ENCODE measurements at regions not wholly inside any gene's neighbourhood (a gene's known extent, or its start where the extent isn't known, plus 50 kb on each side); places are given as distances from the start of the nearest gene placed in this dataset.

DNA sequence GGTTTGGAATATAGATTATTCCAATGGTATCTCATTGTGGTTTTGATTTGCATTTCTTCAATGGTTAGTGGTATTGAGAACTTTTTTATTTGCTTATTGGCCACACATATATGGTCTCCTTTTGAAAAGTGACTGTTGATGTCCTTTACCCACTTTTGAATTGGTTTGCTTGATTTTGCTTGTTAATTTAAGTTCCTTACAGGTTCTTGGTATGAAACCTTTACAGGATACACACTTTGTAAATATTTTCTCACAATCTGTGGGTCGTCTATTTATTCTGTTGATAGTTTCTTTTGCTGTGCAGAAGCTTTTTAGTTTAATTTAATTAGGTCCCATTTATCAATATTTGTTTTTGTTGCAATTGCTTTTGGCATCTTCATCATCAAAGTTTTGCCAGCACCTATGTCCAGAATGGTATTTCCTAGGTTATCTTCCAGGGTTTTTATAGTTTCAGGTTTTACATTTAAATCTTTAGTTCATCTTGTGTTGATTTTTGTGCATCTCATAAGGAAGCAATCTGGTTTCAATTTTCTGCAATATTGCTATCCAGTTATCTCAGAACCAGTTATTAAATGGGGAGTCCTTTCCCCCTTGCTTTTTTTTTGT, 475.7 kb upstream of the PABPC4L start:
- DNase-seq (ENCODE audit: low read depth): no peak
- Mint-ChIP-seq H3K27ac (ENCODE audit: unreplicated experiment) (no peak overlapping the region), H3K9me3 (ENCODE audit: unreplicated experiment) (no peaks in the 10 kb centered on the region), H3K4me3 (ENCODE audit: unreplicated experiment) (no peak overlapping the region), H3K36me3 (ENCODE audit: low read depth, unreplicated experiment) (no peaks in the 10 kb centered on the region), H3K4me1 (ENCODE audit: low read depth, unreplicated experiment) (no peaks in the 10 kb centered on the region), H3K27me3 (ENCODE audit: low read depth, unreplicated experiment) (no peaks in the 10 kb centered on the region)
- no peak overlapping the region for H3K27ac ChIP-seq (ENCODE audit: low read depth, low read length)
- H3K27me3 ChIP-seq (ENCODE audit: insufficient read depth, low read length): no peaks in the 10 kb centered on the region
- H3K4me1 ChIP-seq (ENCODE audit: insufficient read depth, low read length): no peaks in the 10 kb centered on the region
- H3K9me3 ChIP-seq (ENCODE audit: insufficient read depth, low read depth, low read length): no peaks in the 10 kb centered on the region
- H2AFZ ChIP-seq (ENCODE audit: low read depth, low read length): no peak overlapping the region
- H3K4me2 ChIP-seq (ENCODE audit: low read length): no peak overlapping the region
- no peaks in the 10 kb centered on the region for H3K36me3 ChIP-seq (ENCODE audit: insufficient read depth, low read length)
- no peaks in the 10 kb centered on the region for H3K79me2 ChIP-seq (ENCODE audit: insufficient read depth, low read length)
- no peak for FAIRE-seq
- no peak for TF ChIP-seq EZH2 (IDR thresholded peaks at IDR 0.05; ENCODE audit: insufficient read depth, low read length)
- TF ChIP-seq, protein P1, sequence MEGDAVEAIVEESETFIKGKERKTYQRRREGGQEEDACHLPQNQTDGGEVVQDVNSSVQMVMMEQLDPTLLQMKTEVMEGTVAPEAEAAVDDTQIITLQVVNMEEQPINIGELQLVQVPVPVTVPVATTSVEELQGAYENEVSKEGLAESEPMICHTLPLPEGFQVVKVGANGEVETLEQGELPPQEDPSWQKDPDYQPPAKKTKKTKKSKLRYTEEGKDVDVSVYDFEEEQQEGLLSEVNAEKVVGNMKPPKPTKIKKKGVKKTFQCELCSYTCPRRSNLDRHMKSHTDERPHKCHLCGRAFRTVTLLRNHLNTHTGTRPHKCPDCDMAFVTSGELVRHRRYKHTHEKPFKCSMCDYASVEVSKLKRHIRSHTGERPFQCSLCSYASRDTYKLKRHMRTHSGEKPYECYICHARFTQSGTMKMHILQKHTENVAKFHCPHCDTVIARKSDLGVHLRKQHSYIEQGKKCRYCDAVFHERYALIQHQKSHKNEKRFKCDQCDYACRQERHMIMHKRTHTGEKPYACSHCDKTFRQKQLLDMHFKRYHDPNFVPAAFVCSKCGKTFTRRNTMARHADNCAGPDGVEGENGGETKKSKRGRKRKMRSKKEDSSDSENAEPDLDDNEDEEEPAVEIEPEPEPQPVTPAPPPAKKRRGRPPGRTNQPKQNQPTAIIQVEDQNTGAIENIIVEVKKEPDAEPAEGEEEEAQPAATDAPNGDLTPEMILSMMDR (IDR thresholded peaks at IDR 0.05; ENCODE audit: insufficient read depth, low read depth, low read length): no peak
- no peak overlapping the region for H3K4me3 ChIP-seq (ENCODE audit: insufficient read depth, low read depth, low read length)
- no peak overlapping the region for H3K9ac ChIP-seq (ENCODE audit: low read length)
- H4K20me1 ChIP-seq (ENCODE audit: insufficient read depth, low read length): no peaks in the 10 kb centered on the region

DNA sequence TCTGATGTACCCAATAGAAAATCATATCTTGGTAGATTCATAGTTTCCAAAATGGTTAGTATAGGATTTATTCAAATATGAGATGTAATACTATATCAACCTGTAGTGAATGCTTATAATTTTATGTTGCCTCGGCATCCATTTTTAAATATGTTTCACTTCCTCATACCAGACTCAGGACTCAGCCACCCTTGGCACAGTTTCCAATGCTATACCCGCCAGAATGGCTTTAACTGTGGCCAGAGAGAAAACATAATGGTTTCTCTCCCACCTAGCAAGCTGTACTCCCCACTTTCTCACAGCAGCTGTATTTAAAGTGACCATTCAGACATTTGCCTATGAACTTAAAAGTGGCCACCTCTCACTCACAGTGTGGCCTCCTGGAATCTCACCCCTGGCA, 466.6 kb upstream of the PABPC4L start:
- Mint-ChIP-seq H3K4me3 (ENCODE audit: unreplicated experiment) (no peak overlapping the region), H3K27ac (ENCODE audit: unreplicated experiment) (no peak overlapping the region), H3K4me1 (ENCODE audit: low read depth, unreplicated experiment) (no peaks in the 10 kb centered on the region), H3K9me3 (ENCODE audit: unreplicated experiment) (no peaks in the 10 kb centered on the region), H3K36me3 (ENCODE audit: low read depth, unreplicated experiment) (no peaks in the 10 kb centered on the region), H3K27me3 (ENCODE audit: low read depth, unreplicated experiment) (no peaks in the 10 kb centered on the region)
- no peak overlapping the region for H2AFZ ChIP-seq (ENCODE audit: low read depth, low read length)
- no peaks in the 10 kb centered on the region for H3K27me3 ChIP-seq (ENCODE audit: insufficient read depth, low read length)
- TF ChIP-seq EZH2 (IDR thresholded peaks at IDR 0.05; ENCODE audit: insufficient read depth, low read length): no peak
- TF ChIP-seq, protein P1 (IDR thresholded peaks at IDR 0.05; ENCODE audit: insufficient read depth, low read depth, low read length): no peak
- H3K9ac ChIP-seq (ENCODE audit: low read length): no peak overlapping the region
- no peak overlapping the region for H3K27ac ChIP-seq (ENCODE audit: low read depth, low read length)
- no peak overlapping the region for H3K4me3 ChIP-seq (ENCODE audit: insufficient read depth, low read depth, low read length)
- DNase-seq (ENCODE audit: low read depth) (no peak), FAIRE-seq (no peak)
- no peaks in the 10 kb centered on the region for H3K36me3 ChIP-seq (ENCODE audit: insufficient read depth, low read length)
- no peaks in the 10 kb centered on the region for H4K20me1 ChIP-seq (ENCODE audit: insufficient read depth, low read length)
- no peak overlapping the region for H3K4me2 ChIP-seq (ENCODE audit: low read length)
- peaks cover 3% of the 10 kb centered on the region for H3K9me3 ChIP-seq (ENCODE audit: insufficient read depth, low read depth, low read length)
- H3K79me2 ChIP-seq (ENCODE audit: insufficient read depth, low read length): no peaks in the 10 kb centered on the region
- H3K4me1 ChIP-seq (ENCODE audit: insufficient read depth, low read length): no peaks in the 10 kb centered on the region

DNA sequence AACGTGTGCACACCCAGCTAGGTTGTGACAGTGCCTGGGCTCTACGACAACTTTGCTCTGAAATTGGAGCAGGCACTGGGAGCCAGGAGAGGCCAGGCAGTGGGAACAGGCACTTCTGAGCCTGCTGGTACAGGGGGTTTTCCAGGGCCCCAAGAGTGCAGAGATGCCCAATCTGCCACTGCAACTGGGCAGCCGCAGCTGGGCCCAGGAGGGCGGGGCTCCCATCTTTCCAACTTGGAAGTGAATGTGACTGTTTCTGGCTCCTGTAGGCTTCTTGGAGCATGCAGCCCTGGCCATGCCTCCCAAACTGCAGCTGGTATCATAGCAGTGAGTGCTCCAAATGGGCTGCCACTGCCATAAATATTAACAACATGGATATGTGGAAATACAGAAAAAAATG, 465.1 kb upstream of the PABPC4L start:
- FAIRE-seq (no peak), DNase-seq (ENCODE audit: low read depth) (no peak)
- Histone ChIP-seq H3K27ac (ENCODE audit: low read depth, low read length) (no peak overlapping the region), H3K9me3 (ENCODE audit: insufficient read depth, low read depth, low read length) (peaks cover 3% of the 10 kb centered on the region), H3K4me3 (ENCODE audit: insufficient read depth, low read depth, low read length) (no peak overlapping the region), H3K79me2 (ENCODE audit: insufficient read depth, low read length) (no peaks in the 10 kb centered on the region), H4K20me1 (ENCODE audit: insufficient read depth, low read length) (no peaks in the 10 kb centered on the region), H3K9ac (ENCODE audit: low read length) (no peak overlapping the region), H3K4me2 (ENCODE audit: low read length) (no peak overlapping the region), H3K36me3 (ENCODE audit: insufficient read depth, low read length) (no peaks in the 10 kb centered on the region), H3K27me3 (ENCODE audit: insufficient read depth, low read length) (no peaks in the 10 kb centered on the region), H3K4me1 (ENCODE audit: insufficient read depth, low read length) (no peaks in the 10 kb centered on the region), H2AFZ (ENCODE audit: low read depth, low read length) (no peak overlapping the region)
- no peak overlapping the region for H3K4me3 Mint-ChIP-seq (ENCODE audit: unreplicated experiment)
- no peaks in the 10 kb centered on the region for H3K4me1 Mint-ChIP-seq (ENCODE audit: low read depth, unreplicated experiment)
- TF ChIP-seq EZH2 (IDR thresholded peaks at IDR 0.05; ENCODE audit: insufficient read depth, low read length): no peak
- TF ChIP-seq, protein P1 (IDR thresholded peaks at IDR 0.05; ENCODE audit: insufficient read depth, low read depth, low read length): no peak
- no peaks in the 10 kb centered on the region for H3K9me3 Mint-ChIP-seq (ENCODE audit: unreplicated experiment)
- no peak overlapping the region for H3K27ac Mint-ChIP-seq (ENCODE audit: unreplicated experiment)
- no peaks in the 10 kb centered on the region for H3K27me3 Mint-ChIP-seq (ENCODE audit: low read depth, unreplicated experiment)
- H3K36me3 Mint-ChIP-seq (ENCODE audit: low read depth, unreplicated experiment): no peaks in the 10 kb centered on the region

Data from astrocyte (in vitro differentiated cells and primary cell).